DOHH2 (cell line): ENCODE measurements at regions not wholly inside any gene's neighbourhood (a gene's known extent, or its start where the extent isn't known, plus 50 kb on each side); places are given as distances from the start of the nearest gene placed in this dataset.

Source experiments
- CTCF ChIP-seq: fragments of 200-600 bp; sonication (generic); IDR thresholded peaks from one replicate; pipeline ENCODE4 v1.5.1; 2014; ENCODE audit warnings: antibody characterized with exemption, mild to moderate bottlenecking, low read depth, low read length; ENCODE audit not compliant: poor library complexity, severe bottlenecking
- EZH2phosphoT487 ChIP-seq: fragments of 200-600 bp; sonication (generic); IDR thresholded peaks from 2 replicates; pipeline ENCODE4 v1.6.1; 2017; ENCODE audit warnings: borderline replicate concordance, mild to moderate bottlenecking, antibody characterized with exemption, low read length, moderate library complexity, mixed read lengths

GRCh38 chr5:166111021-166111420, 2180.4 kb upstream of the WWC1 start:
- no peak for TF ChIP-seq CTCF
- no peak for TF ChIP-seq EZH2phosphoT487
